ENCODE measurements at regions not wholly inside any gene's neighbourhood (a gene's known extent, or its start where the extent isn't known, plus 50 kb on each side); places are given as distances from the start of the nearest gene placed in this dataset.

- TF ChIP-seq, protein P1, sequence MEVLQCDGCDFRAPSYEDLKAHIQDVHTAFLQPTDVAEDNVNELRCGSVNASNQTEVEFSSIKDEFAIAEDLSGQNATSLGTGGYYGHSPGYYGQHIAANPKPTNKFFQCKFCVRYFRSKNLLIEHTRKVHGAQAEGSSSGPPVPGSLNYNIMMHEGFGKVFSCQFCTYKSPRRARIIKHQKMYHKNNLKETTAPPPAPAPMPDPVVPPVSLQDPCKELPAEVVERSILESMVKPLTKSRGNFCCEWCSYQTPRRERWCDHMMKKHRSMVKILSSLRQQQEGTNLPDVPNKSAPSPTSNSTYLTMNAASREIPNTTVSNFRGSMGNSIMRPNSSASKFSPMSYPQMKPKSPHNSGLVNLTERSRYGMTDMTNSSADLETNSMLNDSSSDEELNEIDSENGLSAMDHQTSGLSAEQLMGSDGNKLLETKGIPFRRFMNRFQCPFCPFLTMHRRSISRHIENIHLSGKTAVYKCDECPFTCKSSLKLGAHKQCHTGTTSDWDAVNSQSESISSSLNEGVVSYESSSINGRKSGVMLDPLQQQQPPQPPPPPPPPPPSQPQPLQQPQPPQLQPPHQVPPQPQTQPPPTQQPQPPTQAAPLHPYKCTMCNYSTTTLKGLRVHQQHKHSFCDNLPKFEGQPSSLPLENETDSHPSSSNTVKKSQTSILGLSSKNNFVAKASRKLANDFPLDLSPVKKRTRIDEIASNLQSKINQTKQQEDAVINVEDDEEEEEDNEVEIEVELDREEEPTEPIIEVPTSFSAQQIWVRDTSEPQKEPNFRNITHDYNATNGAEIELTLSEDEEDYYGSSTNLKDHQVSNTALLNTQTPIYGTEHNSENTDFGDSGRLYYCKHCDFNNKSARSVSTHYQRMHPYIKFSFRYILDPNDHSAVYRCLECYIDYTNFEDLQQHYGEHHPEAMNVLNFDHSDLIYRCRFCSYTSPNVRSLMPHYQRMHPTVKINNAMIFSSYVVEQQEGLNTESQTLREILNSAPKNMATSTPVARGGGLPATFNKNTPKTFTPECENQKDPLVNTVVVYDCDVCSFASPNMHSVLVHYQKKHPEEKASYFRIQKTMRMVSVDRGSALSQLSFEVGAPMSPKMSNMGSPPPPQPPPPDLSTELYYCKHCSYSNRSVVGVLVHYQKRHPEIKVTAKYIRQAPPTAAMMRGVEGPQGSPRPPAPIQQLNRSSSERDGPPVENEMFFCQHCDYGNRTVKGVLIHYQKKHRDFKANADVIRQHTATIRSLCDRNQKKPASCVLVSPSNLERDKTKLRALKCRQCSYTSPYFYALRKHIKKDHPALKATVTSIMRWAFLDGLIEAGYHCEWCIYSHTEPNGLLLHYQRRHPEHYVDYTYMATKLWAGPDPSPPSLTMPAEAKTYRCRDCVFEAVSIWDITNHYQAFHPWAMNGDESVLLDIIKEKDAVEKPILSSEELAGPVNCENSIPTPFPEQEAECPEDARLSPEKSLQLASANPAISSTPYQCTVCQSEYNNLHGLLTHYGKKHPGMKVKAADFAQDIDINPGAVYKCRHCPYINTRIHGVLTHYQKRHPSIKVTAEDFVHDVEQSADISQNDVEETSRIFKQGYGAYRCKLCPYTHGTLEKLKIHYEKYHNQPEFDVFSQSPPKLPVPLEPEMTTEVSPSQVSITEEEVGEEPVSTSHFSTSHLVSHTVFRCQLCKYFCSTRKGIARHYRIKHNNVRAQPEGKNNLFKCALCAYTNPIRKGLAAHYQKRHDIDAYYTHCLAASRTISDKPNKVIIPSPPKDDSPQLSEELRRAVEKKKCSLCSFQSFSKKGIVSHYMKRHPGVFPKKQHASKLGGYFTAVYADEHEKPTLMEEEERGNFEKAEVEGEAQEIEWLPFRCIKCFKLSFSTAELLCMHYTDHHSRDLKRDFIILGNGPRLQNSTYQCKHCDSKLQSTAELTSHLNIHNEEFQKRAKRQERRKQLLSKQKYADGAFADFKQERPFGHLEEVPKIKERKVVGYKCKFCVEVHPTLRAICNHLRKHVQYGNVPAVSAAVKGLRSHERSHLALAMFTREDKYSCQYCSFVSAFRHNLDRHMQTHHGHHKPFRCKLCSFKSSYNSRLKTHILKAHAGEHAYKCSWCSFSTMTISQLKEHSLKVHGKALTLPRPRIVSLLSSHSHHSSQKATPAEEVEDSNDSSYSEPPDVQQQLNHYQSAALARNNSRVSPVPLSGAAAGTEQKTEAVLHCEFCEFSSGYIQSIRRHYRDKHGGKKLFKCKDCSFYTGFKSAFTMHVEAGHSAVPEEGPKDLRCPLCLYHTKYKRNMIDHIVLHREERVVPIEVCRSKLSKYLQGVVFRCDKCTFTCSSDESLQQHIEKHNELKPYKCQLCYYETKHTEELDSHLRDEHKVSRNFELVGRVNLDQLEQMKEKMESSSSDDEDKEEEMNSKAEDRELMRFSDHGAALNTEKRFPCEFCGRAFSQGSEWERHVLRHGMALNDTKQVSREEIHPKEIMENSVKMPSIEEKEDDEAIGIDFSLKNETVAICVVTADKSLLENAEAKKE (CRISPR knock-in tag; IDR thresholded peaks at IDR 0.05) = no peak
These were observed 697.2 kb downstream of the ETS1 start (continued) for GRCh38 chr11:127890030-127890615.

DNA sequence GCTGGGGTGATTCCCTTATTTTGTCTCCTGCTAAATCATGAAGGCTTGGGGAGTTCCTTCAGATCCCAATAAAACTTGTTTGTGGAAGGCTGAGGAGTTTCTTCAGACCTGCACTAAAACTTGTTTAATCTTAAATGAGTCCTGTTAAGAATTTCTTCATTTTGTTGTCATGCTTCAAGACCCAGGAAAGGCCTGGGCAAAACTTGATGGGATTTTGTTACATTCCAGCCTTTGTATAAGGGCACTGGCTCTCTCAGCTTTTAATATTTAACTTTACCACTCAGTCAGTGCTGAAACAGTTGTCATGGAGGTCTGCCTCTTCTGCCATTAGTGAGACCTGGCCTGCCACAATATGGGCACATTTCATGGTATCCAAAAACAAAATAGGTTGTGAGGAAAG is 699.0 kb downstream of the ETS1 start:
- Histone ChIP-seq H2AFZ (no peak overlapping the region), H3K27ac (ENCODE audit: low read depth) (no peak overlapping the region), H3K36me3 (ENCODE audit: insufficient read depth) (no peaks in the 10 kb centered on the region), H3K79me2 (replicated peaks; ENCODE audit: insufficient read depth) (no peaks in the 10 kb centered on the region), H3K4me3 (no peak overlapping the region), H3K4me1 (ENCODE audit: insufficient read depth) (no peaks in the 10 kb centered on the region), H4K20me1 (replicated peaks; ENCODE audit: insufficient read depth) (no peaks in the 10 kb centered on the region), H3F3A (replicated peaks; ENCODE audit: low read depth) (no peaks in the 10 kb centered on the region), H3K9me2 (ENCODE audit: insufficient read depth) (peaks cover 15% of the 10 kb centered on the region; the same call in 1 of the 2 replicates), H3K27me3 (ENCODE audit: insufficient read depth) (no peaks in the 10 kb centered on the region), H3K4me2 (no peak overlapping the region)
- Mint-ChIP-seq H3K27me3 (ENCODE audit: insufficient read depth, low read depth, poor library complexity) (peaks cover 2% of the 10 kb centered on the region), H3K9me3 (peaks cover 28% of the 10 kb centered on the region), H3K4me1 (no peaks in the 10 kb centered on the region), H3K4me3 (no peak overlapping the region), H3K36me3 (ENCODE audit: low read depth) (peaks cover 7% of the 10 kb centered on the region), H3K27ac (no peak overlapping the region)
- no peak for DNase-seq (ENCODE audit: low spot score)
- no peak for ATAC-seq
- no peak for TF ChIP-seq JUNB (IDR thresholded peaks at IDR 0.05; ENCODE audit: unreplicated experiment)
- TF ChIP-seq, protein P2, sequence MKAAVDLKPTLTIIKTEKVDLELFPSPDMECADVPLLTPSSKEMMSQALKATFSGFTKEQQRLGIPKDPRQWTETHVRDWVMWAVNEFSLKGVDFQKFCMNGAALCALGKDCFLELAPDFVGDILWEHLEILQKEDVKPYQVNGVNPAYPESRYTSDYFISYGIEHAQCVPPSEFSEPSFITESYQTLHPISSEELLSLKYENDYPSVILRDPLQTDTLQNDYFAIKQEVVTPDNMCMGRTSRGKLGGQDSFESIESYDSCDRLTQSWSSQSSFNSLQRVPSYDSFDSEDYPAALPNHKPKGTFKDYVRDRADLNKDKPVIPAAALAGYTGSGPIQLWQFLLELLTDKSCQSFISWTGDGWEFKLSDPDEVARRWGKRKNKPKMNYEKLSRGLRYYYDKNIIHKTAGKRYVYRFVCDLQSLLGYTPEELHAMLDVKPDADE (IDR thresholded peaks at IDR 0.05) = no peak
- TF ChIP-seq ZNF114 (CRISPR knock-in tag; IDR thresholded peaks at IDR 0.05) = no peak
- TF ChIP-seq NANOG (IDR thresholded peaks at IDR 0.05; ENCODE audit: borderline replicate concordance) = no peak
- no peak for TF ChIP-seq ZNF331 (CRISPR knock-in tag; IDR thresholded peaks at IDR 0.05; ENCODE audit: low read depth)
- TF ChIP-seq, protein P3, sequence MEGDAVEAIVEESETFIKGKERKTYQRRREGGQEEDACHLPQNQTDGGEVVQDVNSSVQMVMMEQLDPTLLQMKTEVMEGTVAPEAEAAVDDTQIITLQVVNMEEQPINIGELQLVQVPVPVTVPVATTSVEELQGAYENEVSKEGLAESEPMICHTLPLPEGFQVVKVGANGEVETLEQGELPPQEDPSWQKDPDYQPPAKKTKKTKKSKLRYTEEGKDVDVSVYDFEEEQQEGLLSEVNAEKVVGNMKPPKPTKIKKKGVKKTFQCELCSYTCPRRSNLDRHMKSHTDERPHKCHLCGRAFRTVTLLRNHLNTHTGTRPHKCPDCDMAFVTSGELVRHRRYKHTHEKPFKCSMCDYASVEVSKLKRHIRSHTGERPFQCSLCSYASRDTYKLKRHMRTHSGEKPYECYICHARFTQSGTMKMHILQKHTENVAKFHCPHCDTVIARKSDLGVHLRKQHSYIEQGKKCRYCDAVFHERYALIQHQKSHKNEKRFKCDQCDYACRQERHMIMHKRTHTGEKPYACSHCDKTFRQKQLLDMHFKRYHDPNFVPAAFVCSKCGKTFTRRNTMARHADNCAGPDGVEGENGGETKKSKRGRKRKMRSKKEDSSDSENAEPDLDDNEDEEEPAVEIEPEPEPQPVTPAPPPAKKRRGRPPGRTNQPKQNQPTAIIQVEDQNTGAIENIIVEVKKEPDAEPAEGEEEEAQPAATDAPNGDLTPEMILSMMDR (conservative IDR thresholded peaks at IDR 0.05; ENCODE audit: low read depth in 2 of 2) = no peak
- TF ChIP-seq POLR2AphosphoS5 (IDR thresholded peaks at IDR 0.05; ENCODE audit: low read depth) = no peak
- no peak for TF ChIP-seq STAT1 (IDR thresholded peaks at IDR 0.05; ENCODE audit: unreplicated experiment)
- TF ChIP-seq EZH2 (IDR thresholded peaks at IDR 0.05; ENCODE audit: low read depth, unreplicated experiment) = no peak

Data from GM23338 (cell line).